GM12878 (cell line): ENCODE measurements at regions not wholly inside any gene's neighbourhood (a gene's known extent, or its start where the extent isn't known, plus 50 kb on each side); places are given as distances from the start of the nearest gene placed in this dataset.

ENCODE experiments used
- CHD2 ChIP-seq: IDR thresholded peaks from 2 replicates; pipeline ENCODE4 v1.6.1; 2011; ENCODE audit warnings: low read depth, low read length, improper control_type of control experiment, borderline replicate concordance
- TF ChIP-seq, protein P1 (sequence below), 3 experiments: IDR thresholded peaks in 2 of 3; conservative IDR thresholded peaks in 1 of 3; 2 replicates each; pipeline ENCODE4 v1.5.1; 2011; ENCODE audit warnings: low read depth in 3 of 3, low read length in 3 of 3, mild to moderate bottlenecking in 3 of 3, control low read depth in 2 of 3, moderate library complexity in 2 of 3, inconsistent platforms in 1 of 3, mixed read lengths in 1 of 3; ENCODE audit not compliant: control insufficient read depth in 2 of 3, insufficient read depth in 1 of 3; ENCODE audit errors: extremely low read depth in 1 of 3

GRCh38 chr6:147674099-147674498 lies 165.6 kb downstream of the SAMD5 start:
- TF ChIP-seq, protein P1, sequence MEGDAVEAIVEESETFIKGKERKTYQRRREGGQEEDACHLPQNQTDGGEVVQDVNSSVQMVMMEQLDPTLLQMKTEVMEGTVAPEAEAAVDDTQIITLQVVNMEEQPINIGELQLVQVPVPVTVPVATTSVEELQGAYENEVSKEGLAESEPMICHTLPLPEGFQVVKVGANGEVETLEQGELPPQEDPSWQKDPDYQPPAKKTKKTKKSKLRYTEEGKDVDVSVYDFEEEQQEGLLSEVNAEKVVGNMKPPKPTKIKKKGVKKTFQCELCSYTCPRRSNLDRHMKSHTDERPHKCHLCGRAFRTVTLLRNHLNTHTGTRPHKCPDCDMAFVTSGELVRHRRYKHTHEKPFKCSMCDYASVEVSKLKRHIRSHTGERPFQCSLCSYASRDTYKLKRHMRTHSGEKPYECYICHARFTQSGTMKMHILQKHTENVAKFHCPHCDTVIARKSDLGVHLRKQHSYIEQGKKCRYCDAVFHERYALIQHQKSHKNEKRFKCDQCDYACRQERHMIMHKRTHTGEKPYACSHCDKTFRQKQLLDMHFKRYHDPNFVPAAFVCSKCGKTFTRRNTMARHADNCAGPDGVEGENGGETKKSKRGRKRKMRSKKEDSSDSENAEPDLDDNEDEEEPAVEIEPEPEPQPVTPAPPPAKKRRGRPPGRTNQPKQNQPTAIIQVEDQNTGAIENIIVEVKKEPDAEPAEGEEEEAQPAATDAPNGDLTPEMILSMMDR (IDR thresholded peaks at IDR 0.05 in 2 of 3, conservative IDR thresholded peaks at IDR 0.05 in 1 of 3; ENCODE audit: control insufficient read depth in 2 of 3, extremely low read depth in 1 of 3, insufficient read depth in 1 of 3, low read depth in 3 of 3, low read length in 3 of 3) = no peak
- no peak for TF ChIP-seq CHD2
